ENCODE measurements at regions not wholly inside any gene's neighbourhood (a gene's known extent, or its start where the extent isn't known, plus 50 kb on each side); places are given as distances from the start of the nearest gene placed in this dataset.
A peak's percentile ranks its signal among the peaks of the same experiment; 100 is the strongest.

DNA sequence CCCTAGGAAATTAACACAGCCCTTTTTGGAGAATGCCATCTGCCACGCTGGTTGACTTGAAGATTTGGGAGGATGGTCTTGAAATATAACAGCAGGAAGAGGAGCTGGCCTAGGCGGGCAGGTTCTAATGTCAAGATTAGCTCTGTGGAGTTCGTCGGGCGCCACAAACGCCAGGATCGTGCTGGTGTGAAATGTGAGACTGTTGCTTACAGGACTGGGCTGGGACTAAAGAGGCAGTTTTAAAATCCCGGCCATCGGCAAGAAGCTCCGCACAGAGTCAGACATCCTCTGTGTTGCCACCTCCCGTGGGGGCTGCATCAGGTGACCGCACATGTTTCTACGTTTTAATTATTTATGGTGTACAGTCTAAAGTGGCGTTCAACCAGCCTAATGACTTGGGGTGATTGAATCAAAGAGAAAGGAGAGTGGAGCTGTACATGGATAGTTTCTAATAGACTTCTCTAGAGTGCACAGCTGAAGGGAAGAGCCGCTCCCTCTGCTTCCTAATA, 99.4 kb upstream of the BCL11A start:
- no peak for FAIRE-seq

DNA sequence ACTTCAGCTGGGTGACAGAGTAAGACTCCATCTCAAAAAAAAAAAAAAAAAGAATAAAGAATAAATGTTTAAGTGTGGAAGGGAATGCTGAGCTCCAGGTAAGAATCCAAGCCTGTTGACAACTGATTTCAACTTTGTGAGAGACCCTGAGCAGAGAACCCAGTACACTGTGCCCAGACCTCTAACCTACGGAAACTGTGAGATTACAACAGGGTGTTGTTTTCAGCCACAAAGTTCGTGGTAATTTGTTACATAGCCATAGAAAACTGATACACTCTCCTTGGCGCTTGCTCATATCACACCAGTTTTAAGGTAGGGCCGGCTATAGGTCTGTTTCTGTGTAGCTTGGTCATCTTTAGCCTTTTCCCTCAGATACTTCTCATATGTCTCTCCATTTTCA, 98.4 kb upstream of the PAPOLG start:
- no peak for DNase-seq (ENCODE audit: insufficient read length, low spot score)
- no peak for FAIRE-seq

More for the DNA sequence above, 99.4 kb upstream of the BCL11A start:
- no peak for DNase-seq (ENCODE audit: insufficient read length, low spot score)

DNA sequence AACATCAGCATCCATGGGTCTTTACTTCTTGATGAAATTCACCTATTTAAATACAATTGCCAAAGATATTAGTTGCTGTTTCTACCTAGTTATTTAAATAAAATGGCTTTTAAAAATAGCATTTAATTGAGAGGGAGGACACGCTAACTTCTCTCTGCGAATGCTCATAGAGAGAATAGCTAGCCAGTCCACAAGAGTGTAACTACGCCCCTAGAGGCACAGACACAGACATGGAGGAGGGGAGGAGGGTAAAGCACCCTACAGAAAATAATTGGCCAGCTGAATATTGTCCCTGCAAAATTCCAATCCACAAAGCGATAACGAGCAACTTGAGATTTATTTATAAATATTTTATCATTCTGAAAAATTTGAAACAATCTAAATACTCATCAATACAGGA, 97.0 kb upstream of the PAPOLG start:
- FAIRE-seq: no peak

DNA sequence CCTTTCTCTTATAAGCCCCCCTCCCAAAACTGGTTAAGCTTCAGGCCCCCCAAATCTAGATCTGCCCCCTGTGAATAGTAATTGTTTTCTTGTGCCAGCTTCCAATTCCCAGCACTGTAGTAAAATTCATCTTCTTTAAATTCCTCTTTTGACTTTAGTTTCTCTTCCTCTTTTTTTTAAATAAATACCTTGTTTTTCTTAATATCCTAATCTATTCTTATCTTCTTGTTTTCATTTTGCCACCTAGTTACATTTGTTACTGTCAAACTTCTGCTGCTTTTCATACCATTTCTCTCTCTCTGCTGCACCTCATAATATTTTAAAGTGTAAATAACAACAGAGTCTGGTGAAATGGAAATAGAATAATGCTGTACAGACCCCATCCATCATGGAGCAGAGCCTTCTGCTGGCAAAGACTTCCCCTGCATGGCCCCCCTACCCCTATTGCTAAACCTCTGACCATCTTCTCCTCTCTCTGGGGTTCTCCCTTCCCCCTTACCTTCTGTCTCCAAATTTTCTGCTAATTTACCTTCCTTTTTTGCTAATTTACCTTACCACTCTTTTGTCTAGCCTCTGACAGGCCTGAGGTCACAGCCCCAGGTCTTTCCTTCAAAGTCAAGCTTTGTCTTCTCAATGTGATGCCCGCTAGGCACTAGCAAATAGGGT, 94.9 kb upstream of the PAPOLG start:
- DNase-seq (ENCODE audit: insufficient read length, low spot score) (no peak), FAIRE-seq (no peak)

More for the DNA sequence above, 97.0 kb upstream of the PAPOLG start:
- no peak for DNase-seq (ENCODE audit: insufficient read length, low spot score)

DNA sequence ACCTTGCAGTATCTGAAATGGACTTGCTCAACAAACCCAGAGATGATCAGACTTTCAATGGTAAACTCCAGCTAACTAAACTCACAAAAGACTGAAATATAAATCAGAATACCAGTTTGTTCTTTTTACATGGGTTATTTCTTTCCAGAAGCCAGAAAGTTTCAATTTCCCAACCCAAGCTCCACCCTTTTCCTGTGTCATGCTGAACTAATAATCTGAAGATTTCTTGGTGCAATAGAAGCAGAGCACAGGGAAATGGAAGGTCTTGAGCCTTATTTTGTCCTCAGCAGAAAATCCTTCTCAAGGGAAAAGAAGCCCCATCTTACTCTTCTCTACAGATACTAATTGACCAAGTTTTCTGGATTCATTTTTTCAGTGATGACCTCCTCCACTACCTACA, 93.3 kb upstream of the PAPOLG start:
- FAIRE-seq (no peak), DNase-seq (ENCODE audit: insufficient read length, low spot score) (no peak)

DNA sequence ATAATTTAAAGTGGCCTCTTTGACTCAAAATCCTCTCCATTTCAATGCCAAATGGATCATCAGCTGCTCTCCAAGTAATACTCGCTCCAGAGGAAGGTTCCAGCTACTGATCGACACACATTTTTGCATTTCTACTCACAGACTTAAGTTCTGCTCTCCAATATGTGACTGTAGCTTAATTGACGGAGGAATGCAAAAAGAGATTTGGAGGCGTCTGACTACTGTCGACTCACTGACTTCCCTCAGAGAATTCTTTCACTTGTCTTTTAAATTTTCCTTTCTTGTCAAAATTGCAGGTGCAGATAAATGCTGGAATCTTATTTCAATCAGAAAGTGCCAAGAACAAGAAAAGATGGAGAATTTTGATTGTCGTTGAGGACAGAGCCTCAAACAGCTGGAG, 84.1 kb upstream of the PAPOLG start:
- FAIRE-seq (no peak), DNase-seq (ENCODE audit: insufficient read length, low spot score) (no peak)

DNA sequence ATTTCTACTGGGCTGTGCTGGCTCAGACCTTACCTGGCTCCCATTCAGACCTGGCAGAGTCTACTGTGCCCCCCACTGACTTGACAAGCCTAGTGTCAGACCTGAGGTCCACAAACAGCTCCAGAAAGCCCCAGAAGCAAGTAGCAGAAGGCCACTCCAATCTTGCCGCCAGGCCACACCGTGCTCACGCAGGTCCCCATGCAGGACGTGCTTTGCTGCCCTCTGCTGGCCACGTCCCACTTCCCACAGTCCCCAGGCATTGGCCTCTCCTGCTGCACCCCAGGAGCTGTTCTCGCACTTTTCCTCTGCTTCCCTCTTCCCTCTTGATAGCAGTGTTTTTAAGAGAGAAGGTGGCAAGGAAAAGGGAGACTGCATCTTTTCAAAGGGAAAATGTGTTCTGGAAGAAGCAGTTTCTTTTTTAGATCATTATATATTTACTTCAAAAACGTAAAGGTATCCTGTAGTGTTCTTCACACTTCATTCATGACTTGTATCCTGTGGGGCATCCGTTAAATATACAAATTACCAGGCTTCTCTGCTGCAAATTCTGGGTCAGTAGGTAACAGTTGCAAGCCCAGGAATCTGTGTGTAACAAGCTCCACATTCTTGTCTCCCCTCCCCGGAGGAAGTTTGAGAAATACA, 81.4 kb upstream of the PAPOLG start:
- DNase-seq (ENCODE audit: insufficient read length, low spot score): peak; percentile 75
- peak; percentile 96 for FAIRE-seq

DNA sequence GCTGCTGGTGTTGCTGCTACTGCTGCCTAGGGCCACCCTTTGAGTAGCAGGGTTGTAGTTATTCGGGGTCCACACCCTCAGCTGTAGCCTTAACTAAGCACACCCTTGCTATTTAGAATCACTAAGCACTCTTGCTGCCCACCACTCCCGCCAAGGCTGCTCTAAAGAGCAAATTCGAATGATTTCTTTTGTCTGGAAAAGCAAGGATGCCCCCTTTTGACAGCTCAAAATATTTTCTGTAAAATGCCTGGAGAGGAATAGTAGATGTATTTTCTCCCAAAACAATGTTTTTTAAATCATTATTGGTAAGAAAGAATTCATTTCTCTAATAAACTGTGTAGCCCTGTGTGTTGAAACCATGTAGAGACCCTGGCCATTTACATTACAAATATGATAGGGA, 80.8 kb upstream of the PAPOLG start:
- DNase-seq (ENCODE audit: insufficient read length, low spot score): no peak
- no peak for FAIRE-seq

DNA sequence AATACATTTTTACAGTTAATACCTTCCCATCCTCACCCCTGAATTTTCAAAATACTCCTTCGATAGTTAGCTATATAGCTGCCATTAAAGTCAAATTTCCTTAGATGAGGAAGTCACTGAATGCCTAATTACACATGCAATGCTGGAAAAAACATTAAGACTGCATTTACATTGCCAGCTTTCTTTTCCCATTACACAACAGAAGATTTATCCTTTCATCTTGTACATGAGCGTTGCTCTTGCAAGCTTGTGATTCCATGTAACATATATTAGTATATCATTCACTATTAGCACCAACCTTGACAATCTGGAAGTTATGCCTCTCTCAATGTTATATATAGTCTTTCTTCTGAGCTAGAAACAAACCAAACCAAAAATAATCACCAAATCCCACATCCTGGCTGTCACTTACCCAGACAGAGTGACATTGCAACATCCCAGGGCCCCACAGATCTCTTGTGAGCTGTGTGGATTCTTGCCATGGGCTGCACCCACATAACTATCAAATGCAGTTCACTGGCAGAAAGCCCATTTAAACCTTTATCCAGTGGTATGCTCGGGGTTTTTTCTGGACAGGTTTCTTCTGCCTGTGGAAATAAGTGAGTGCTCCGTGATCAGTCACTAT, 79.2 kb upstream of the PAPOLG start:
- FAIRE-seq (no peak), DNase-seq (ENCODE audit: insufficient read length, low spot score) (no peak)

DNA sequence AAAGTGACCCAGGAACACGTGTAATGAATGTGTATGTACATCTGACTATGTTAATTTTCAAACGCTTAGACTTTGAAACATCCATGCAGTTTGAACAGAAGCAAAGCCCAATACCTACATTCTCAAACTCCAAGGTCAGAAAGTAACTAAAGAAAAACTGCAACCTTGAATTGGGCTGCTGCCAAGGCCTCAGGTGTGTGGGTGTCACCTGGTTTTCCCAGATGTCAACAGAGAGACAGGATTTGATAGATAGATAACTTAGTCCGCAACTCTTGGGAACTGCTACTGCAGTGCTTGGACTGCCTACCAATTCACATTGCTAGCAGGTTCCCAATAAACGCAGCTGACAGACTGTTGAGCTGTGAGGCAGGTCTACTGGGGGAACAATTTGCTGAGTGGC, 78.7 kb upstream of the PAPOLG start:
- DNase-seq (ENCODE audit: insufficient read length, low spot score) (no peak), FAIRE-seq (no peak)

DNA sequence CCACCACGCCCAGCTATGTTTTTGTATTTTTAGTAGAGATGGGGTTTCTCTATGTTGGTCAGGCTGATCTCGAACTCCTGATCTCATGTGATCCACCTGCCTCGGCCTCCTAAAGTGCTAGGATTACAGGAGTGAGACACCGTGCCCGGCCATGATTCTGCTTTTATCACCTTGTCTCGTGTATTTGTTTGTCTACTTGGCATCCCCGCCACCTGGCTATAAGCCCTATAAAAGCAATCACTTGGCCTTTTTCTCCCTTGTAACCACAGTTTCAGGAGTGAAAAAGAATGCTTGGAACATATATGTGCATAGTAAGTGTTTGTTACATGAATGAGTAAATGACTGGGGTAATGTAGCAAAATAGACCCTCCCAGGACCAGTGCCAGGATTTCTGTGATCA, 77.5 kb upstream of the PAPOLG start:
- FAIRE-seq (no peak), DNase-seq (ENCODE audit: insufficient read length, low spot score) (no peak)

DNA sequence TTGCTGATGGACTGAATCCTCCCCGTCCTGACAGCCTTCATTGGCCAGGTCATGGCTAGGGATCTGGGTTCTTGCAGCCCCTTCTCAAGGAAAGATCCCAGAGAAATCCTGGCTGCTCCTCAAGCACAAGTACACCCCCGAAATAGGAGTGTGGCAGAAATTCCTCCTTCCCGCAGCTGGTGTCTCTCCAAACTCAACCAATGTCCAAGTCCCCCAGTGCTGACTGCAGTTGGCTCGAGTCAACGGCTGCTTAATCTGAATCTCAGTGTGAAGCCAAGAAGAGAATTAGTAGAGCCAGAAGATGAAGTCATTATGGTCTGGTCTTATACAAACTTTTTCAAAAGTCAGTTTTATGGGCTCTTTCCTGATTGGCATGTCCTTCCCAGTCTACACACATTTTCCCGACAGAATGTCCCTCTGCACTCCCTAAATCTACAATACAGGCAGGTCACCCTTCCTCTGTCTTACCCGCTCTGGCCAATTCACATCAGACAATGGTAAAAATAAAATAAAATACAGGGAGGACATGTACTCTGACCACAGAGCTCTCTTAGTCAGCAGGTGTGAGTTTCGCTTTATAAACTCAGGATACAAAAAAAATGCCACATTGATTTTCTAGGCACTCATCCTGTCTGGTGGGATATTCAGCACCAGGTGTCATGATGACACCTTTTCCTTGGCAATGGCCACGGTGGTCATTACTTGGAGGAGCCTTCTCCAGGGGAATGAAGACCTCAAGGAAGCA, 76.9 kb upstream of the PAPOLG start:
- FAIRE-seq (no peak), DNase-seq (ENCODE audit: insufficient read length, low spot score) (no peak)

DNA sequence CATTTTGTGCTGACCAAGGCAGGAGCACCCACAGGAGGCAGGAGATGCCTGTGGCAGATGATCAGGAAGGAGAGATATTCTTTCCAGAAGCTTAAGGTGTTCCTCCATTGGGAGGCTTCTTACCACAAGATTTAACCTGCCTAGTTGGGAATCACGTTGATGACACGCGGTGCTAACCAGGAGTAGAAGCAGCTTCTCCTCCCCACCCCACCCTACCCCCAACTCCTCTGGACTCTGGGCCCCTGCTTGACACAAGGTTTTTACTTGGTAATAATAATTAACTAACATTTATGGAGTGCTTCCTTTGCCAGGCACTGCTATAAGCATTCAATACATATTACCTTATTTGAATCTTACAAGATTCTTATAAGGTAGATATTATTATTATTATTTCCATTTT, 62.5 kb upstream of the PAPOLG start:
- FAIRE-seq (no peak), DNase-seq (ENCODE audit: insufficient read length, low spot score) (no peak)

DNA sequence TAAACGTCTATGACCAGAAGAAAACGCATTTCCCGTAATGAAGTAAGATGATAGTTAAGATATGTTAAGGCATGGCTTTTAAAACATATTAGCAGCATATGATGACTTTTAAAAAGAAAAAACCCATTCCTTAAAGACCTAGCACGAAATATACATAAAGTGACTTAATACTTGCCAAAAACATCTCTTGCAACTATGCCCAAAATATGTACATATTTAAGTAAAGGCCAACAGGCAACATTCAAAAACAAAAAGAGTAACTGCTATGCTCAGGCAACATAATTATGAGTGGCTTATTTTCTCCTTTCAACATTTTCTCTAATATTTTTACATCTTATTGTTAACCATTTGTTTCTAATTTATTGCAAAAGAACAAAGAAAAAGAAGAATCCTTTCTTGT, 60.3 kb upstream of the PAPOLG start:
- FAIRE-seq (no peak), DNase-seq (ENCODE audit: insufficient read length, low spot score) (no peak)

DNA sequence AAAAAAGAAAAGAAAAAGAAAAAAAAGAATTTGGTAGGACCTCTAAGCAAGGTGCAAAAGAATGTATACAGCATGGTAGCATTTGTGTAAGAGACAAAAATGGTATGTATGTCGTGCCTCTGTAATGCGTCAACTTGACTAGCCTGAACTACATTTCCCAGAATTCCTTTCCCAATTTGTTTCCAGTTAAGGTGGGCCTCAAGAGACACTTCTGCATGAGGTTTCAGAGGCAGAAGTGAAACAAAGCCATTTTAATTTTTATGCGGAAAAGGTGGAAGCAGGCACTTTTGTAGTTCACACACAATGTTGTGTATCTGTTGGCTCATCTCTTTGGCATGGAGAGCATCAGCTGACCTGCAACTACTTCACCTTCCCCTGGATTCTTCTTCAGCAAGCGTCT, 56.5 kb upstream of the PAPOLG start:
- FAIRE-seq: no peak
- DNase-seq (ENCODE audit: insufficient read length, low spot score): no peak

DNA sequence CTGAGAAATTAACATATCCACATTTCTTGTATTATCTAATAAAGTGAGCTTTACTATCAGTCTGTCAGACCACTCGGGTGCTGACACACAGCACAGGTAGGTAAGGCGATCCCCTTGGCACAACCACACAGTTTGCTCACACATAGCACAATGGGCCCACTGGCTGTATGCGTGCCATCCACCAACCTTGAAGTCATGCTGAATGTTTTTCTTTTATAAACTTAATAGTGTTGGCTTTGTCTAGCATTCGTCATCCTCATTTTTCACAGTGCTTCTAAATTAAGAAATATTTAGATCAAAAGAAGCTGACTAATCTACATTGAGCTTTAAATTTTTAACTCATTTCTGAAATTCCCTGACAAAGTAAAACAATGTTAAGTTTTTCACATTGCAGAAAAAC, 50.0 kb upstream of the PAPOLG start:
- FAIRE-seq (no peak), DNase-seq (ENCODE audit: insufficient read length, low spot score) (no peak)

Data from GM19239 (cell line).